ENCODE measurements at regions not wholly inside any gene's neighbourhood (a gene's known extent, or its start where the extent isn't known, plus 50 kb on each side); places are given as distances from the start of the nearest gene placed in this dataset.
A peak's percentile ranks its signal among the peaks of the same experiment; 100 is the strongest.

DNA sequence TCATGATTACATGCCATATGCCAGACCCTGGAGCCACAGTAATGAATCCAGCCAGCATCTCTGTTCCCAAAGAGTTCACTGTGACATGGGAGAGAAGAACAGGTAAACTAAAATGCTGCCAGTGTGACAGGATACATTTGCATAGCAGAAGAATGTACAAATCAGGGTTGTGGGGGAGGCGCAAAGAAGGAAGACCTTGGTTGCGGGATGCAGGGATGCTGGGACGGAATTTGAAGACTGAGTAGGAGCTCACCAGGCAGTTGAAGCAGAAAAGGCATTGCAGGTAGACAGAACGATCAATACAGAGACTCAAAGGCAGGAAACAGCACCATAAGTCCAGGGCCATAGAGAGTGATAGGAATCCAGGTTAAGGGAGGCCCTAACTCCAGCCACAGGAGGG is 180.3 kb upstream of the ZC3H12A start:
- no peak for DNase-seq
- in situ Hi-C loops (cut with HindIII; ENCODE audit: low pct_ligation_motif_present, low pct_unique_long_range_greater_than_20kb, low sequenced_read_pairs) = no loop called here

DNA sequence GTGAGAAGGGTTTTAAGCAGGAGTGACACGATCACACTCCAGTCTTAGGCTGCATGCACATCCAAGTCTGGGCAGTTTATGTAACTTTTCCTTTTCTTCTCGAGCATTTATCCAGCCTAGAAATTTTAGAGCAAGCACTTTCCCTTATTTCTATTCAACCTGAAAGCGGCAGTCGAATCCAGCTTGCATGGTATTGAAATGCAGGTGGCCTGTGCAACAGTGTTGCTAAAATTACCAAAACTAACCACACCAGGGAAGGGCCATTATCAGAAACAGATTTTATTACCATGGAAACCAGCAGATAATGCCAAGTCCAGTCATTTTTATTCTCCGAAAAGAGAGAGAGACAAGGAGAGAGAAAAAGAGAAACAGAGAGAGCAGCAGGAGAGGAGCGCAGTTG is 179.9 kb upstream of the ZC3H12A start:
- DNase-seq = no peak
- in situ Hi-C loops (cut with HindIII; ENCODE audit: low pct_ligation_motif_present, low pct_unique_long_range_greater_than_20kb, low sequenced_read_pairs) = no loop called here

DNA sequence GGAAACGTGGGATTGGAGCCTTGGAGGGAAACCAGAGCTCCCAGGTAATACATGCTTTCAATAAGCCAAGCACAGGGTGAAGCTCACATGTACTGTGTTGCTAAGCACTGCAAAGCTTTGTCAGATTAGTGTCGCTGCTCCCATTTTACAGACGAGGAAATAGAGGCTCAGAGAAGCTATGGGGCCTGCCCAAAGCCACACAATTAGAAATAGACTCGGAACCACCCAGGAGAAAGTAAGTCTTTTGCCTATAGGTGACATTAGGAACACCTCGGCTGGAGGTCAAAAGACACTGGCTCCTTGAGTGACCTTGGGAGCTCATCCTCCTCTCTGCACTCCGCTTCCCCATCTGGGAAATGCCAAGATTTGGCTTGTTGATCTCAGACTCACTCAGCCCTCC is 175.6 kb upstream of the ZC3H12A start:
- in situ Hi-C loops (cut with HindIII; ENCODE audit: low pct_ligation_motif_present, low pct_unique_long_range_greater_than_20kb, low sequenced_read_pairs) = no loop called here
- no peak for DNase-seq

DNA sequence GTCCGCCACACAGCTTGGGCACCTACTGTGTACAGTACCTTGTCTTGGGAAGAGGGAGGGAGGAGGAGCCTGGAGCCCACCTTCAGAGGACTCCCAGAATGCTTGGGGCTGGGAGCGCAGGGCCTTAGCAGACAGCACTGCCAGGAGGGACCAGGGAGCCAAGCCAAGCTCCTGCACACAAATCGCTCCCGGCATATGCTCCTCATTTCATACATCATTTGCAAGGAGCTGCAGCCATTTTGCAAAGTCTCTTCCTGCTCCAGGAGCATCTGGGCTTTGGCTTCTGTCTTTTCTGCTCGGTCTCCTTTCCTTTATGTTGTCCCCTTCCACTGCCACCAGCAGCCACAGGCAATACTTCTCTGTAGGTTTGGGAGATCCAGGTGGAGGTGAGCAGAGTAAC is 175.2 kb upstream of the ZC3H12A start:
- in situ Hi-C loops (cut with HindIII; ENCODE audit: low pct_ligation_motif_present, low pct_unique_long_range_greater_than_20kb, low sequenced_read_pairs) = no loop called here
- DNase-seq = no peak

DNA sequence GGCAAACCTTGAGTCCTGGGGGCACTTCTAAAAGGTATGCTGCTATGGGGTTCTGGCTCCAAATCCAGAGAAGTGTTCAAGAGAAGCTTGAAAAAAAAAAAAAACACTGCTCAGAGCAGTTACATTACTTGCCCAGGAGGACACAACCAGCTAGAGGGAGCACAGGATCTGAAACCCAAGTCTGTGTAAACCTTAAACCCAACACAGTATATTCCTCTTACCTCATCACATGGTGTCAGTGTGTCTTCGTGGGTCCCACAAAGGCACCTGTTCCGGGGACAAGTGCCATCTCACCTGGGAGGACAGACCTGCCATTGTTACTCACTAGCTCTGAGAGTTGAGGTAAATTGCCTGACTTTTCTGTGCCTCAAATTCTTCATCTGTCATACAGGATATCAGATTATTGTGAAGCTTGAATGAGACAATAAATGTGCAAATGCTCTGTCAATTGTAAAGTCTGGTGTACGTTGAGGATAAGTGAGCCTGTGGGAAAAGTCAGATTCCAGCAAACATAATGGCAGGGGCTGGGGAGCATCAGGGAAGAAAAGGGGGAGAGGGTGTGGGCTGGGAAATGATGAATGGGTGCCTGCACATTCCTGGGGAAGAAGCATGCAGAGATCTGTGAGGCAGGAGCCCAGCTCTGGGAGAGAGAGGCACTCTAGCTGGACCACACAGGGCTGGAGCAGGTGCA is 170.4 kb upstream of the ZC3H12A start:
- no peak for DNase-seq
- in situ Hi-C loops (cut with HindIII; ENCODE audit: low pct_ligation_motif_present, low pct_unique_long_range_greater_than_20kb, low sequenced_read_pairs) = no loop called here

DNA sequence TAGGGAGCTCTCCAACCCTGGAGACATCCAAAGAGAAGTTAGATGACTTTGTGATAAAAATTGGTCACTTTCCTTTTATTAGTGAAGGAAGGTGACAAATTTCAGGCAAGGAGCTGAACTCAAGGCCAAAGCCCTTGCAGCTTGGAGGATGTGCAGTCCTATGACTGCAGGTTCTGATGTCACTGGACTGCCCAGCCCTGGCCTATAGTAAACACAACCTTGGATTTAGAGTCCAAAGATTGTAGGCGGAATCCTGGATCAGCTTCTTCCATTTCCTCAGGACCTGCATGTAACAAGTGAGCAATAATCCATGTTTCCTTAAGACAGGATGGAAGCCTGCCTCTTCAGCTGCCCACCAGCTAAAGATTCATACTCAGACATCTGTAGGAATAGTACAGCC is 169.3 kb upstream of the ZC3H12A start:
- in situ Hi-C loops (cut with HindIII; ENCODE audit: low pct_ligation_motif_present, low pct_unique_long_range_greater_than_20kb, low sequenced_read_pairs) = no loop called here
- no peak for DNase-seq

DNA sequence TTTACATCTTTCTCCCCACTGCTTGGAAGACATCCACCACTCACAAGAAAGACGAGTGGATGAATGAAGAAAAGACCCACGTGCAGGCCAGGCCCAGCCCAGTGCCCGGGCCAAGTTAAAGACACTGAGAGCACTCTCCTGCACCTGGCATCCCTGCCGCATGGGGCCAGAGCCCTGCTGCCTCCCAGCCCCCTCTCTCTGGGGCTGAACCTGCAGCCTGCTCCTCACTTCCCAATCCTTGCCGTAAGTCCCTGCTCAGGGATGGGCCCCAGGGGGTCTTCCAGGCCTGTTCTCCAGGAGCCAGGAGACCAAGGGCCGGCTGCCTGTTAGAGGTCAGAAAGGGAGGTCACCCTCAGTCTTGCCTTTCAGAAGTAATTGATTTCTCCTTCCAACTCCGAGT is 168.5 kb upstream of the ZC3H12A start:
- no peak for DNase-seq
- in situ Hi-C loops (cut with HindIII; ENCODE audit: low pct_ligation_motif_present, low pct_unique_long_range_greater_than_20kb, low sequenced_read_pairs) = no loop called here

DNA sequence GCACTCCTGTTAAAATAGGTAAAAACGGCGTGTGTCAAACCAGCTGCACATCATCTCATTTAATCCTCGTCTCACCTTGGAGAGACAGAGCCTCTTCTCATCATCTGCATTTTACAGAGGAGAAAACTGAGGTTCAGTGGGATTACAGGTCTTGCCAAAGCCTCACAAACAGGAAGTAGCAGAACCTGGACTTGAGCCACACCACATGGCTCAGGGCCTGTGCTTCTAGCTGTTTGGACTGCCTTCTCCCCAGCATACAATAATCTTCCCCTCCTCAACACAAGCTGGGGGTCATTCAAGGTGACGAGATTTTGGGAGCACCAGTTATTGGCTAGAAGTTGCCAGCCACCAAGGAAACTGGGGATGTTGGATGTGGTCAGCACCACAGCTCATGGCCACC is 167.9 kb upstream of the ZC3H12A start:
- no peak for DNase-seq
- in situ Hi-C loops (cut with HindIII; ENCODE audit: low pct_ligation_motif_present, low pct_unique_long_range_greater_than_20kb, low sequenced_read_pairs) = no loop called here

DNA sequence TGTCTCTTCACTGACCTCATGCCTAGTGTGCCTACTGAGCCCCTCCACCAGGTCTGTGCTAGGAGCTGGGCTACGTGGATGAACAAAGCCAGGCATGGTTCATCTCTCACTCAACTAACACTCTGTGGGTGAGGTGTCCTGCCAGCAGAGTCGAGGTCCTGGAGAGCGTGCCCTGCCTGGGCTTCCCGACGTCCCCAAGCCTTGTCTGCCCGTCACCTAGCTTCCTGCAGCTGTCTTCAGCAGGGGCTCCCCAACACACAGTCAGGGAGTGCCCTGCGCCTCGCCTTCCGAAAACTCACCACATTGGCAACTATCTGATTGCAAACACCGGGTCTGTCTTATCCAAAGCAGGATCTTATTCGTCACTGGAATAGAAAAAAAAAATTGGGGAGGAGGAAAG is 167.5 kb upstream of the ZC3H12A start:
- in situ Hi-C loops (cut with HindIII; ENCODE audit: low pct_ligation_motif_present, low pct_unique_long_range_greater_than_20kb, low sequenced_read_pairs) = no loop called here
- DNase-seq = no peak

DNA sequence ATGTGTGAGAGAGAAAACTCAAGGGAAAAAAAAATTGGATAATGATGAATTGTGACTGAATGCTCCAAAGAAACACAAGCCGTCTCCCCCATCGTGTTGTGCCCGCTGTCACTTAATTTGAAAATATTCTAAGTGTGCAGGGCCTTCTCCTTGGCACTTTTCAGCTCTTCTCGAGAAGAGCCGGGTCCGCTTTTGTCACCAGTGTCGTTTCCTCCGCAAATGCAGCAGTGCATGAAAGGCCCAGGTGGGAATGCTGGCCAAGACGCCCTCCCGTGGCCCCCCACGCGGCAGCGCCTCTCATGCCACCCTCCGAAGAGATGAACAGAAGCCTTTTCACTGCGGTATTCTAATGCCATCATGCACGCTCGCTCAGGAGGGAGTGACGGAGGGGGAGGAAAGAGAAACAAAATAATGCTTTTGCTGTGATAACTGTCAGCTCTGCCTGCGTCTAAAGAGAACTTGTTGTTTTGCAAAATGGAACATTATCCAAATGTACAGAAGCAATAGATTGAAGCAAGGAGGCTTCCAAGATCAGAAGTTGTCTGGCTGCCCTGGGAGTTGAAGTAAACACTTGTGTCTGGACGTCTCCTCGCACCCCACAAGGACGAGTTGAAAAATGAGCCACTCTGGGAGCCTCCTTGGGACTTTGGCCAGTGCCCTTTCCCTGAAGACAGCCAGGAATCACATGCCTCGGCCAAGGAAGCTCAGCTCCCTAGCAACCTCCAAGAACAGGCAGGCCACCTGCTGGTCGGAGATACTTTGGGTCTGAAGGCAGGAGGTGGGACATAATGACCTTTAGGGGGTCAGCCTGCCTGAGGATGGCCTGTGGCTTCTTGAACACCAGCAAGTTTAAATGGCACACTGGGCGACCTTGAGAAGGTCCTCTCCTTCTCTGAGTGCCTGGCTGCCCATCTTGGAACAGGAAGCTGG is 166.1 kb upstream of the ZC3H12A start:
- in situ Hi-C loops (cut with HindIII; ENCODE audit: low pct_ligation_motif_present, low pct_unique_long_range_greater_than_20kb, low sequenced_read_pairs) = no loop called here

DNA sequence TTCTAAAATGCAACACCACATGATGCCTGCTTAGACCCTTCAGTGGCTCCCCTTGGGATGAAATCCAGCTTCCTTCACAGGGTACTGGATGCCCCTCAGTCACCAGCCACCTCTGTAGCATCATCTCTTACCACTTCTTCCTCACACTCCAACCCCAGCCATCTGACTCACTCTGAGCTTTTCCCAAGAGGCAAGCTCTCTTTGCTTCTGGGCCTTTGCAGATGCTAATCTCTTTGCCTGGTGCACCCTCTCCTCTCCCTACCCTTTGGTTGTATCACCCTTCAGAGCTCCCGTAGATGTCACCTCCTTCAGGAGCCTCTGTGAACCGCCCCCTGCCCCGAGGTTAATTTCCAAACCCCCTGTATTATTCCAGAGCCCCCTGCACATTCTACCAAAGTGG is 164.8 kb upstream of the ZC3H12A start:
- in situ Hi-C loops (cut with HindIII; ENCODE audit: low pct_ligation_motif_present, low pct_unique_long_range_greater_than_20kb, low sequenced_read_pairs) = no loop called here

More for the DNA sequence above, 166.1 kb upstream of the ZC3H12A start:
- no peak for DNase-seq

DNA sequence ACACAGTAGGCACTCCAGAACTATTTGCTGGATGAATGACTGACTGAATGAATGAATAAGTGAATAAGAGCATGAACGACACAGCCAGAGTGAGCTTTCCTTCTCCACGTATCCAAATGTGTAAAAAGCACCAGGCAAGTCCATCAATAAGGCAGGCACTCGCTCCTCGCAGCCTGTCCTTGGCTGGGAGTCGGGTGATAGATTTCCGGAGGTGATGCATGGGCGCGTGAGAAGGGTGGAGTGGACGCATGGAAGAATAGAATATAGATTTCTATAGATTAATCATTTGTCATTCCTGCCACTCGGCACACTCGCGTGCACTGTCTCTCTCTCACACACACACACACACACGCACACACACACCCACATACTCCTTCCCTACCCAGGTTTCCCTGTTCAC is 164.3 kb upstream of the ZC3H12A start:
- no peak for DNase-seq
- in situ Hi-C loops (cut with HindIII; ENCODE audit: low pct_ligation_motif_present, low pct_unique_long_range_greater_than_20kb, low sequenced_read_pairs) = no loop called here

More for the DNA sequence above, 164.8 kb upstream of the ZC3H12A start:
- DNase-seq = no peak

DNA sequence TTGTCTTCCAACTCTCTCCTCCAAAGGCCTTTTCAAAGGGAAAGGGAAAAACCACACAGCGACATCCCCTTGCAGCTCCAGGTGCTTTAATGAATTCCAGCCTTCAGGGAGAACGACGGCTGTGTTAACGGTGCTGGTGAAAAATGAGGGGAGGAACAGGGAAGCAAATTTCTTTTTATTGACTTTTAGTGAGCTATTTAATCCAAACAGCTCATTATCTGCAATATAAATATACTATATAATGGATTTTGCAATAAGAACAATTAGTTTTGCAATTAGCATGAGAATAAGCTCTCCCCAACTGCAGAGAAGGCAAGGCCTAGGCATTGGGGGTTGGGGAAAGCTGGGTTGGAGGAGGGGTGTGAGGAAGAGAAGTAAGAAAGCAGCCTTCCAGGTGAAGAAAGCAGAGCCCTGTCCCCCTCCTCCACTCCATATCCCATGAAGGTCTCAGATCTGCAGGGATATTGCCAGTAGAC is 159.0 kb upstream of the ZC3H12A start:
- in situ Hi-C loops (cut with HindIII; ENCODE audit: low pct_ligation_motif_present, low pct_unique_long_range_greater_than_20kb, low sequenced_read_pairs) = no loop called here
- DNase-seq = no peak

DNA sequence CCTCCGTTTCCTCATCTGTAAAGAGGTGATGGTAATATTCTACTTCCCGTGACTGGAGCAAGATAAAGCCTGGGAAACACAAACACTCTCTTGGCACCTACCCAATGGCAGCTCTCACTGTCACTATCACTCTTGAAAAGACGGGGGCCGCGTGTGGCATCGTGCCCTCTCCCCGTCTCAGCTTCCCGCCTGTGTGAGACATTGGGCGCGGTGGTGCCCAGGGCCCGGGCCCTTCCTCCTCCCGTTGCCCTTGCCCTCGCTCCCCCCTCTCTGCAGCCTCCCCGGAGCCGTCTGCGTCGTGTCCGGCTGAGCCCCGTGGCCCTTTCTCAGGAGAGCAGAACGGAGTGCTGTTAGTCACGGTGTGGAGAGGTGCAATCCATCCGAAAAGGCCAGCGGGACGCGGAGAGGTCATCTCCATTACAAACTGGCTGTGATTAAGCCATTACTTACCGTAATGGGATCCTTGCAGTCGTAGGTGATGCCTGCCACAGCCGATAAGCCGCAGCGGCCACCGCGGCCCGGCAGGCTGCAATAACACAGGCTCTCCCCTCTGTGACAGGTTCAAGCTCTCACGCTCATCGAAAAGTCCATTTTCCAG is 156.4 kb upstream of the ZC3H12A start:
- in situ Hi-C loops (cut with HindIII; ENCODE audit: low pct_ligation_motif_present, low pct_unique_long_range_greater_than_20kb, low sequenced_read_pairs) = no loop called here
- DNase-seq = no peak

DNA sequence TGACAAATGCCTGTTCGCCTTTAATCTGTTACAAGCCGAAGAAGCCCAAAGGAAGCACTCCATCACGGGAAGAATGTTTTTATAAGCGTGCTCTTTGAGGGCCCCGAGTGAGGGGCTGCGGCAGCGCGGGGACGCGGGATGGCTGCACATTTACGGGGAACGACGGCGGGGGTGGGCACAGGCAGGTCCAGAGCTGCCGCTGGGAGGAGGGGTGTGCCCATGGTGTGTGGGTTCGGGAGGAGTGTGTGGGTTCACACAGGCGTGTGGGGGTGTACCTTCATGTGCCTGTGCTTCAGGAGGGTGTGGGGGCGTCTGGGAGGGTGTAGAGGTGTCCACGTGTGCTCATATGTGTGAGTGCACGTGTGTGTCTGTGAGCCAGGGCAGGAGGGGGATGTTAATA is 155.9 kb upstream of the ZC3H12A start:
- DNase-seq = no peak
- in situ Hi-C loops (cut with HindIII; ENCODE audit: low pct_ligation_motif_present, low pct_unique_long_range_greater_than_20kb, low sequenced_read_pairs) = no loop called here

DNA sequence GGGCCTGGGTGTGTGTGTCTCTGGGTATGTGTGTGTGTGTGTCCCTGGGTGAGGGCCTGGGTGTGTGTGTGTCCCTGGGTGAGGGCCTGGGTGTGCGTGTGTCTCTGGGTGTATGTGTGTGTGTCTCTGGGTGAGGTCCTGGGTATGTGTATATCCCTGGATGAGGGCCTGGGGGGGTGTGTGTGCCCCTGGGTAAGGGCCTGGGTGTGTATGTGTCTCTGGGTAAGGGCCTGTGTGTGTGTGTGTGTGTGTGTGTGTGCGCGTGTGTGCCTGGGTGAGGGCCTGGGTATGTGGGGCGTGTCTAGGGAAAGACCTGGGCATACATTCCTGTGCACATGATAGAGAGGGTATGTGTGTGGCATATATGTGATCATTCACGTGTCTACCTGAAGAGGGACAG is 155.1 kb upstream of the ZC3H12A start:
- in situ Hi-C loops (cut with HindIII; ENCODE audit: low pct_ligation_motif_present, low pct_unique_long_range_greater_than_20kb, low sequenced_read_pairs) = no loop called here
- DNase-seq = no peak

DNA sequence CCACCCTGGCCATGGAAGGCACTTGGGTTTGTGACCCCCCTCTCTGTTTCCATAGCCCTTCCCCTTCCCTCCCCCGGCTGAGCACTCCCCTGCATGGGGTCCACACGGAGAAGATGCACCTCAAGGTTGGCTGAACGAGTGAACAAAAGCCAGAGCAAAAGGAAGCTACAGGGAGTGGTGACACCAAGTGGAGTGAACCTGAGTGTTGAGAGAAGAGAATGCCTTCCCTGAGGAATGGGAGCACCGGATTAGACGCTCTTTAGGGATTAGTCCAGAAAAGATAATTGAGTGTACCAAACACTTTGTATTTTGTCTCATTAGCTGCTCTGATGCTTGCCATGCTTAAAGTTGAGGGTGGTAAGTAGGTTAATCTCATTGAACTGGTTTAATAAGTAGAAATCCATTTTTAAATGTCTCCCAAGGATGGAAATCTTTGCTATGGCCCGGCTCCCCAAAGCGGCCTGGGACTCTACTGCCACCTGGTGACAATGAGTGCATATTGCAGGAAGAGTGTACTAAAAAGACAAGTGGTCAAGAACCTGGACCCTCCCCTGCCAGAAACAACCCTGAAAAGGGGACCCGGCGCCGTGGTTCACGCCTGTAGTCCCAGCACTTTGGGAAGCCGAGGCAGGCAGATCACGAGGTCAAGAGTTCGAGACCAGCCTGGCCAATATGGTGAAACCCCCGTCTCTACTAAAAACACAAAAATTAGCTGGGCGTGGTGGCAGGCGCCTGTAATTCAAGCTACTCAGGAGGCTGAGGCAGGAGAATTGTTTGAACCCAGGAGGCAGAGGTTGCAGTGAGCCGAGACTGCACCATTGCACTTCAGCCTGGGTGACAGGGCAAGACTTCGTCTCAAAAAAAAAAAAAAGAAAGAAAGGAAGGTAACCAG is 150.6 kb upstream of the ZC3H12A start:
- in situ Hi-C loops (cut with HindIII; ENCODE audit: low pct_ligation_motif_present, low pct_unique_long_range_greater_than_20kb, low sequenced_read_pairs) = no loop called here
- DNase-seq = peak; percentile 25

DNA sequence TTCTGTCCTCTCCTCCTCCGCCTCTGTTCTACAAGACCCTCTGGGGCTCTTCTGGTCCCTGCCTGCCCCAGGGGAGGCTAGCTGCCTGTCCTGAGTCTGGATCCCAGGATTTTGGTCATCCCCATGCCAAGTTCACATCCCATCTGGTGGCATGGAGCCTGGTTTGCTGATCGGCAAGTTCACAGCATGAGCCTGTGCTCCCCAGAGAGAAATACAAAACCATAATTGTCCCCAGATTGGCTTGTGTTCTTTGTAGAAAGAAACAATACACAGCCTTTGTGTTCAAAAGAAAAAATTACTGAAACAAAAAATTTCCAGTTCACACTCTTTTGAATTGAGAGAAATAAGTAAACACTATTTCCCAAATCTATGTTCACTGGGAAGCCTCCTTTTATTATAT is 149.4 kb upstream of the ZC3H12A start:
- in situ Hi-C loops (cut with HindIII; ENCODE audit: low pct_ligation_motif_present, low pct_unique_long_range_greater_than_20kb, low sequenced_read_pairs) = no loop called here
- DNase-seq = no peak

Measured in ACHN (cell line).